ENCODE measurements at regions not wholly inside any gene's neighbourhood (a gene's known extent, or its start where the extent isn't known, plus 50 kb on each side); places are given as distances from the start of the nearest gene placed in this dataset.

GRCh38 chr12:85392508-85392907 lies 112.5 kb downstream of the ALX1 start:
- TF ChIP-seq POLR2A (IDR thresholded peaks at IDR 0.05; ENCODE audit: low read length) (no peak), MAFK (IDR thresholded peaks at IDR 0.05; ENCODE audit: partially characterized antibody) (no peak), KDM1A (IDR thresholded peaks at IDR 0.05; ENCODE audit: low read depth) (no peak), REST (IDR thresholded peaks at IDR 0.05) (no peak), RCOR1 (IDR thresholded peaks at IDR 0.05; ENCODE audit: low read depth, low read length) (no peak), HMGXB4 (CRISPR knock-in tag; IDR thresholded peaks at IDR 0.05; ENCODE audit: borderline replicate concordance) (no peak), FOSB (CRISPR knock-in tag; IDR thresholded peaks at IDR 0.05) (no peak), ATOH8 (CRISPR knock-in tag; IDR thresholded peaks at IDR 0.05; ENCODE audit: low read depth) (no peak), EP300 (IDR thresholded peaks at IDR 0.05) (no peak), CEBPB (IDR thresholded peaks at IDR 0.05) (no peak)
- TF ChIP-seq, protein P1, sequence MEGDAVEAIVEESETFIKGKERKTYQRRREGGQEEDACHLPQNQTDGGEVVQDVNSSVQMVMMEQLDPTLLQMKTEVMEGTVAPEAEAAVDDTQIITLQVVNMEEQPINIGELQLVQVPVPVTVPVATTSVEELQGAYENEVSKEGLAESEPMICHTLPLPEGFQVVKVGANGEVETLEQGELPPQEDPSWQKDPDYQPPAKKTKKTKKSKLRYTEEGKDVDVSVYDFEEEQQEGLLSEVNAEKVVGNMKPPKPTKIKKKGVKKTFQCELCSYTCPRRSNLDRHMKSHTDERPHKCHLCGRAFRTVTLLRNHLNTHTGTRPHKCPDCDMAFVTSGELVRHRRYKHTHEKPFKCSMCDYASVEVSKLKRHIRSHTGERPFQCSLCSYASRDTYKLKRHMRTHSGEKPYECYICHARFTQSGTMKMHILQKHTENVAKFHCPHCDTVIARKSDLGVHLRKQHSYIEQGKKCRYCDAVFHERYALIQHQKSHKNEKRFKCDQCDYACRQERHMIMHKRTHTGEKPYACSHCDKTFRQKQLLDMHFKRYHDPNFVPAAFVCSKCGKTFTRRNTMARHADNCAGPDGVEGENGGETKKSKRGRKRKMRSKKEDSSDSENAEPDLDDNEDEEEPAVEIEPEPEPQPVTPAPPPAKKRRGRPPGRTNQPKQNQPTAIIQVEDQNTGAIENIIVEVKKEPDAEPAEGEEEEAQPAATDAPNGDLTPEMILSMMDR (IDR thresholded peaks at IDR 0.05): no peak
